Peyer's patch (tissue), 4 donors: ENCODE measurements at regions not wholly inside any gene's neighbourhood (a gene's known extent, or its start where the extent isn't known, plus 50 kb on each side); places are given as distances from the start of the nearest gene placed in this dataset.

Experiments used
- DNase-seq, 3 donors: peaks; one replicate each; pipeline ENCODE4 v3.0.0-alpha.2; 2017 to 2019
- H3K27ac ChIP-seq, 4 donors: fragments of 200-600 bp; sonication (generic); one replicate each; pipeline ENCODE4 v1.5.1; 2016 to 2019
- H3K27me3 ChIP-seq, 2 donors: fragments of 200-600 bp; sonication (generic); one replicate each; pipeline ENCODE4 v1.5.1; 2019
- H3K36me3 ChIP-seq, 3 donors: fragments of 200-600 bp; sonication (generic); one replicate each; pipeline ENCODE4 v1.5.1; 2016 to 2019
- H3K4me1 ChIP-seq, 4 donors: fragments of 200-600 bp; sonication (generic); one replicate each; pipeline ENCODE4 v1.5.1; 2016 to 2019
- H3K4me3 ChIP-seq, 4 donors: fragments of 200-600 bp; sonication (generic); 1 replicate in 3 of 4; 2 replicates in 1 of 4; pipeline ENCODE4 v1.5.1; 2016 to 2019; ENCODE audit warnings: mild to moderate bottlenecking in 1 of 4
- H3K9me3 ChIP-seq, 4 donors: fragments of 200-600 bp; sonication (generic); one replicate each; pipeline ENCODE4 v1.5.1; 2016 to 2019; ENCODE audit warnings: mild to moderate bottlenecking in 1 of 4
- CTCF ChIP-seq, 6 experiments: fragments of 450-650 bp in 4 of 6; fragments of 200-600 bp in 2 of 6; sonication (generic) in 1 of 6; IDR thresholded peaks; one replicate each; pipeline ENCODE4 v1.5.1; 2017 to 2019; ENCODE audit warnings: antibody characterized with exemption in 6 of 6, mild to moderate bottlenecking in 3 of 6, moderate library complexity in 1 of 6
- POLR2A ChIP-seq, 2 donors: fragments of 450-650 bp; IDR thresholded peaks; one replicate each; pipeline ENCODE4 v1.5.1; 2017; ENCODE audit warnings: antibody characterized with exemption in 2 of 2, mild to moderate bottlenecking in 2 of 2, moderate library complexity in 2 of 2

GRCh38 chr10:6755781-6756460 is 175.8 kb upstream of the PRKCQ start:
- Histone ChIP-seq H3K27ac (no peak overlapping the region), H3K9me3 (no peaks in the 10 kb centered on the region), H3K27me3 (no peaks in the 10 kb centered on the region), H3K36me3 (no peaks in the 10 kb centered on the region), H3K4me1 (no peaks in the 10 kb centered on the region), H3K4me3 (no peak overlapping the region)
- DNase-seq: no peak
- TF ChIP-seq CTCF (IDR thresholded peaks at IDR 0.05): no peak
- no peak for TF ChIP-seq POLR2A (IDR thresholded peaks at IDR 0.05)

GRCh38 chr10:6753644-6754043 is 173.6 kb upstream of the PRKCQ start:
- no peak for DNase-seq
- H3K27me3 ChIP-seq: no peaks in the 10 kb centered on the region
- TF ChIP-seq CTCF (IDR thresholded peaks at IDR 0.05) (no peak), POLR2A (IDR thresholded peaks at IDR 0.05) (no peak)
- H3K27ac ChIP-seq: no peak overlapping the region
- H3K9me3 ChIP-seq: no peaks in the 10 kb centered on the region
- no peaks in the 10 kb centered on the region for H3K36me3 ChIP-seq
- H3K4me1 ChIP-seq: no peaks in the 10 kb centered on the region
- H3K4me3 ChIP-seq: no peak overlapping the region

GRCh38 chr10:6751363-6751762 is 171.3 kb upstream of the PRKCQ start:
- Histone ChIP-seq H3K27me3 (no peaks in the 10 kb centered on the region), H3K27ac (no peak overlapping the region), H3K36me3 (no peaks in the 10 kb centered on the region), H3K4me3 (no peak overlapping the region), H3K9me3 (no peaks in the 10 kb centered on the region), H3K4me1 (no peaks in the 10 kb centered on the region)
- no peak for DNase-seq
- TF ChIP-seq CTCF (IDR thresholded peaks at IDR 0.05) (no peak), POLR2A (IDR thresholded peaks at IDR 0.05) (no peak)

GRCh38 chr10:6748981-6749635 is 169.0 kb upstream of the PRKCQ start:
- H3K36me3 ChIP-seq: no peaks in the 10 kb centered on the region
- H3K27ac ChIP-seq: no peak overlapping the region
- H3K9me3 ChIP-seq: no peaks in the 10 kb centered on the region
- no peaks in the 10 kb centered on the region for H3K4me1 ChIP-seq
- no peak for DNase-seq
- no peak for TF ChIP-seq POLR2A (IDR thresholded peaks at IDR 0.05)
- no peak for TF ChIP-seq CTCF (IDR thresholded peaks at IDR 0.05)
- no peaks in the 10 kb centered on the region for H3K27me3 ChIP-seq
- H3K4me3 ChIP-seq: no peak overlapping the region

- no peaks in the 10 kb centered on the region for H3K36me3 ChIP-seq
- no peak overlapping the region for H3K4me3 ChIP-seq
- DNase-seq: no peak
- no peak for TF ChIP-seq CTCF (IDR thresholded peaks at IDR 0.05)
- TF ChIP-seq POLR2A (IDR thresholded peaks at IDR 0.05): no peak
- no peaks in the 10 kb centered on the region for H3K9me3 ChIP-seq
- H3K27me3 ChIP-seq: no peaks in the 10 kb centered on the region
- H3K27ac ChIP-seq: no peak overlapping the region
- H3K4me1 ChIP-seq: no peaks in the 10 kb centered on the region
These were observed 168.0 kb upstream of the PRKCQ start for GRCh38 chr10:6748029-6748428.
